BLaER1 (cell line): ENCODE measurements at regions not wholly inside any gene's neighbourhood (a gene's known extent, or its start where the extent isn't known, plus 50 kb on each side); places are given as distances from the start of the nearest gene placed in this dataset.

Experiments
- H3K27ac ChIP-seq: shearing (Covaris generic); formaldehyde crosslinking; 2 replicates; pipeline ENCODE4 v1.8.1; 2022
- H3K27me3 ChIP-seq: shearing (Covaris generic); formaldehyde crosslinking; 2 replicates; pipeline ENCODE4 v1.8.1; 2022
- H3K36me3 ChIP-seq: shearing (Covaris generic); formaldehyde crosslinking; 2 replicates; pipeline ENCODE4 v1.8.1; 2022
- H3K4me1 ChIP-seq: shearing (Covaris generic); formaldehyde crosslinking; 2 replicates; pipeline ENCODE4 v1.8.1; 2022
- H3K4me2 ChIP-seq: shearing (Covaris generic); formaldehyde crosslinking; 2 replicates; pipeline ENCODE4 v1.8.1; 2022
- H3K4me3 ChIP-seq: shearing (Covaris generic); formaldehyde crosslinking; 2 replicates; pipeline ENCODE4 v1.8.1; 2022
- H3K9ac ChIP-seq: shearing (Covaris generic); formaldehyde crosslinking; 2 replicates; pipeline ENCODE4 v1.8.1; 2022
- H3K9me3 ChIP-seq: shearing (Covaris generic); formaldehyde crosslinking; 2 replicates; pipeline ENCODE4 v1.8.1; 2022
- H4K20me1 ChIP-seq: shearing (Covaris generic); formaldehyde crosslinking; 2 replicates; pipeline ENCODE4 v1.8.1; 2022
- Cebpa-rat ChIP-seq: shearing (Covaris generic); IDR thresholded peaks from 2 replicates; pipeline ENCODE4 v1.8.1; 2022

DNA sequence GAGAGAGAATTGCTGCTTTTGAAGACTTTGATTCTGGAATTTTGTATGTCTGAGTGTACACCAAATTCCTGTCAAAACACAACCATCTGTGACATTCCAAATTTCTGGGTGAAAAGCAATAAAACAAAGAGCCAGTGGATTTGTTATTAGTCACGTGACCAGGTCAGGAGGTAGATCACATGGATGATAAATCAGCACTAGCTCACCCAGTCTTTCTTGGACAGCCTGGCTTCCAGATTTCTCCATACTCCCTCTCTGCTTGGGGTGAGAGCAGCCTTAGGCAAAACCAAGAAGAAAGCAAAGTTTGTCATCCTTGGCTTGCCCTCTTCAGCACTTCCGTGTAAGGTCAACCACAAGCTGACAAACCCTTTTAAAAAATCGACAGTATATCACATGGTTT lies 194.2 kb downstream of the CLCN4 start:
- H3K27me3 ChIP-seq, result peaks cover 61% of the 10 kb centered on the region
- no peak for TF ChIP-seq Cebpa-rat
- H3K4me2 ChIP-seq, result no peak overlapping the region

DNA sequence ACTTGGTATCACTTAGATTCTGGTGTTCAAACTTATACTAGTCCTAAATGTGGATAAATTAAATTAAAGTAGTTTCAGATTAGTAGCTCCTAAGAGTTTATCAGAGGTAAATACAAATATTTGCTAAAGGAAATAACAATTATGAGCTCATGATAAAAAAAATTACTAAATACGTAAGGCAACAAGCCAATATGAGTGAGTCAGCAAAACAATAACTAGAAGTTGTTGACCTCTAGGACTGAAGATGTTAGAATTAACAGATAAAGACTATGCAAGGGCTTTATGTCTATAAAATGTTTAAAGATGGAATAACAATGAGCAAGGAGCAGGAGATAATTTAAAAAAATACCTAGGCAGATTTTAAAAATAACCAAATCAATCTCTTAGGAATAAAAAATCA lies 195.8 kb downstream of the CLCN4 start:
- H4K20me1 ChIP-seq, result no peaks in the 10 kb centered on the region
- no peaks in the 10 kb centered on the region for H3K36me3 ChIP-seq
- H3K4me3 ChIP-seq, result no peak overlapping the region
- peaks cover 59% of the 10 kb centered on the region for H3K27me3 ChIP-seq
- peaks cover 29% of the 10 kb centered on the region for H3K9me3 ChIP-seq
- no peak overlapping the region for H3K9ac ChIP-seq
- no peak overlapping the region for H3K4me2 ChIP-seq
- H3K4me1 ChIP-seq, result no peaks in the 10 kb centered on the region
- no peak overlapping the region for H3K27ac ChIP-seq
- TF ChIP-seq Cebpa-rat, result no peak

More for the DNA sequence above, 194.2 kb downstream of the CLCN4 start:
- Histone ChIP-seq H4K20me1 (no peaks in the 10 kb centered on the region), H3K36me3 (no peaks in the 10 kb centered on the region), H3K4me3 (no peak overlapping the region), H3K9me3 (peaks cover 35% of the 10 kb centered on the region), H3K27ac (no peak overlapping the region), H3K4me1 (no peaks in the 10 kb centered on the region), H3K9ac (no peak overlapping the region)

DNA sequence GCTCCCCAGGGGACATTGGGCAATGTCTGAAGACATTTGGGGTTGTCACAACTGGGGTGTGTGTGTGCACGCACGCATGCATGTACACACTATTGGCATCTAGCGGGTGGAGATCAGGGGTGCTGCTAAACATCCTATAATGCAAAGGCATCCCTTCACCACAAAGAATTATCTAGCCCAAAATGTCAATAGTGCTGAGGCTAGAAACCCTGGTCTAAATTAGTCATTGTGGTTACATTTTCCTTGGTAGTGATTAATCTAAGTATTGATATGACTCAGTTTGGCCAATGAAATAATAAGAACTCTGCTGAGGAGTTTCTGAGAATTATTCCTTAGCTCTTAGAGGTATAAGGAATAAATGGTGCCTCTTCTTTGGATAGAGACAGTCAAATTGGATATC lies 200.2 kb downstream of the CLCN4 start:
- no peak overlapping the region for H3K9ac ChIP-seq
- TF ChIP-seq Cebpa-rat, result no peak
- no peaks in the 10 kb centered on the region for H3K4me1 ChIP-seq
- H3K4me3 ChIP-seq, result no peak overlapping the region
- H3K36me3 ChIP-seq, result no peaks in the 10 kb centered on the region
- H4K20me1 ChIP-seq, result no peaks in the 10 kb centered on the region
- H3K4me2 ChIP-seq, result no peak overlapping the region
- peaks cover 69% of the 10 kb centered on the region for H3K27me3 ChIP-seq
- peaks cover 12% of the 10 kb centered on the region; the same call in 1 of the 2 replicates for H3K9me3 ChIP-seq
- H3K27ac ChIP-seq, result no peak overlapping the region

DNA sequence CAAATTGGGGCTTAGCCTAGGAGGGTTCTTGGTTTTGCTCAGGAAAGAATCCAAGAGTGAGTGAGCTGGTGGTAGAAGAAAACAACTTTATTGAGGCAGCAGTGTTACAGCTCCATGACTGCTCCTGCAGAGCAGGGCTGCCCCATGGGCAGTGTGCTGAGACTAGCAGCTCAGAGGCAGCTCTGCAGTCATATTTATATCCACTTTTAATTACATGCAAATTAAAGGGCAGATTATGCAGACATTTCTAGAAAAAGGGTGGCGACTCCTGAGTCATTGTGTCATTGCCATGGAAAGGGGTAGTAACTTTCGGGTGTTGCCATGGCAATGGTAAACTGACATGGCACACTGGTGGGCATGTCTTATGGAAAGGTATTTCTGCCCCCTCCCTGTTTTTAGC lies 202.2 kb downstream of the CLCN4 start:
- Histone ChIP-seq H3K9me3 (peaks cover 12% of the 10 kb centered on the region; the same call in 1 of the 2 replicates), H3K4me2 (no peak overlapping the region), H4K20me1 (no peaks in the 10 kb centered on the region), H3K4me1 (no peaks in the 10 kb centered on the region), H3K27ac (no peak overlapping the region), H3K27me3 (peaks cover 80% of the 10 kb centered on the region), H3K36me3 (no peaks in the 10 kb centered on the region), H3K9ac (no peak overlapping the region), H3K4me3 (no peak overlapping the region)
- TF ChIP-seq Cebpa-rat, result no peak

DNA sequence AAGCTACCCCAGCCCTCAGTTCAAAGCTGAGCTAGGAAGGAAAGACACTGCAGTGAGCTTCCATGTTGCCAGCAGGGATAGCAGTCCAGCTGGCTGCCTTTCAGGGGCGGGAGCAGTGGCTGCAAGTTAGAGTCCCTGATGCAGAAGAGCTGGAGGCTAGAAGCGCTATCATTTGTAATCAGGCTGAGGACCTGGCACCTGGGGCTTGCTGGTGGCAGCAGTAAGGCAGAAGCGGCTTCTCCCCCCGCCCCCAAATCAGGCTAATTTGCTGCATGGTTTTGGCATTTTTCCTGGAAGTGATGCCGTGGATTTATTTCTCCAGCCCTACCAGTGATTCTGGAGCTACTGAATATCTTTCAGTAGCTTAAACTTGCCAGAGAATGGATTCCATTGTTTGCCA lies 203.3 kb downstream of the CLCN4 start:
- Histone ChIP-seq H3K4me2 (no peak overlapping the region), H3K27me3 (peaks cover 92% of the 10 kb centered on the region), H3K4me3 (no peak overlapping the region), H3K9me3 (peaks cover 15% of the 10 kb centered on the region), H3K4me1 (no peaks in the 10 kb centered on the region), H4K20me1 (no peaks in the 10 kb centered on the region), H3K27ac (no peak overlapping the region), H3K36me3 (no peaks in the 10 kb centered on the region), H3K9ac (no peak overlapping the region)
- no peak for TF ChIP-seq Cebpa-rat

DNA sequence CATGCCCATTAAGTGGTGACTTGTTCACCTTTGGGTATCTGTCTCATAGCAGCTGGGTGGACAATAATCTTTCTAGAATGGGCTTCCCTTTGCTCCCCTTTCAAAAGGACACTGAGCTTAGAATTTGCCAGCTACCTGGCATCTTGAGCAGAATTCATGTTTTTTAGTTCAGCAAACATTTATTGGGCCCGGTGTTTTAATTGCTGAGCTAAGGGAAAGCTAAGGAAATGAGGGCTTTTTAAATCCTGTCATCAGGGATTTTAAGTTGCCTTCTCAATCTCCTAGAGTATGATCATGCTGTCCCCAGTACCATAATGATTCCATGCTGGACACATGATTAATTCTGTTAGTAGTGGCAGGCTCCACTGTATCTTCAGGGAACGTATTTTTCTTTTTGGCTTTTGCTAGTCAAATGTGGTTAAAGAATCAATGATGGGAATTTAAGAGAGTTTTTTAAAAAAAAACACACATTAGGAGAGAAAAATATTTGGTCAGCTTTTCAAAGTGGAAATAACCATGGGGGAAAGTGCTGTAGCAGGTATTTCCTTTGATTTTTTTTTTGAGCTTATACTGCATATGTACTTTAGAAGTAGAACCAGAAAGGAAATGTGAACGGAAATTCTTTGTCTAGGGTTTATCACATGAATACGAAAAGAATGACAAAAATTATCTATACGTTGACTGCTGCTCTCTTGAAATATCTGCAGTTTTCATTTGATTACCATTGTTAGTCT lies 208.9 kb downstream of the CLCN4 start:
- Histone ChIP-seq H3K9me3 (peaks cover 24% of the 10 kb centered on the region), H3K4me1 (no peaks in the 10 kb centered on the region), H3K27me3 (peaks cover 85% of the 10 kb centered on the region), H3K4me3 (no peak overlapping the region), H4K20me1 (no peaks in the 10 kb centered on the region), H3K36me3 (no peaks in the 10 kb centered on the region), H3K4me2 (no peak overlapping the region), H3K9ac (no peak overlapping the region), H3K27ac (no peak overlapping the region)
- no peak for TF ChIP-seq Cebpa-rat

DNA sequence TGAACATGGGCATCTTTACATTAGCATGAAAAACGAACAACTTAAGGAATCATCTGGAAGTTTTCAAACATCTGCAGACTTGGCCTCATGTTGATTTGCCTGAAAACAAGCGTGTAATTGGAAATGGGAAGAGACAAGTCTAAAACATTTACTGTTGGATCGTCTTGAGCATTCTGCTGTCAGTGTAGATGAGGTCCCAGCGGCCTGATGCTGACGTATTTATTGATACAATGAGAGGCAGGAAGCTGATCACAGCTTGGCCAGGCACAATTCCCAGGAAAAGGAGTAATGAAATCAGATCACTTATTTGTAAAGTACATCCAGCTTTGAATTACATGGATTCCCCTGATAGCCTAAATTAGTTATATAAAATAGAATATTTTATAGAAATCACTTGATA lies 210.6 kb downstream of the CLCN4 start:
- H3K4me1 ChIP-seq, result no peaks in the 10 kb centered on the region
- H3K9ac ChIP-seq, result no peak overlapping the region
- TF ChIP-seq Cebpa-rat, result no peak
- no peaks in the 10 kb centered on the region for H3K36me3 ChIP-seq
- H3K27me3 ChIP-seq, result peaks cover 83% of the 10 kb centered on the region
- H3K9me3 ChIP-seq, result peaks cover 24% of the 10 kb centered on the region
- H3K4me3 ChIP-seq, result no peak overlapping the region
- no peak overlapping the region for H3K4me2 ChIP-seq
- no peaks in the 10 kb centered on the region for H4K20me1 ChIP-seq
- H3K27ac ChIP-seq, result no peak overlapping the region

DNA sequence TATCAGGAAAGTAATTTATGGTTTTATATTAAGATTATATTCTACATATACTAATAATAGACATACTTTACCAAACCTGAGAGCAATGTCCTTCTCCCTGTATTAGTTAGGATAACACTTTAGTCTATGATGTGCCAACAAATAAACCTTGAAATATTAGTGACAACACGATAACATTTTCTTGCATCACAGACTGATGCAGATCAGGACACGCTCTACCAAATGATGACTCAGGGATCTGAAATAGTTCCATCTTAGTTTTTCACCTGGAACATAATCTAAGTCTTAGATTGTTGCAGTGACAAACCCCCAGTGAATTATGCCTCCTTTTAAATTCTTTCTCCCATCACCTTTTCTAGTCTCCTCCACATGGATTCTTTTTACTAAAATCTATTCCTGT lies 214.2 kb downstream of the CLCN4 start:
- Histone ChIP-seq H3K9me3 (peaks cover 39% of the 10 kb centered on the region), H4K20me1 (no peaks in the 10 kb centered on the region), H3K27me3 (peaks cover 75% of the 10 kb centered on the region), H3K4me1 (no peaks in the 10 kb centered on the region), H3K36me3 (no peaks in the 10 kb centered on the region), H3K27ac (no peak overlapping the region), H3K9ac (no peak overlapping the region), H3K4me2 (no peak overlapping the region), H3K4me3 (no peak overlapping the region)
- TF ChIP-seq Cebpa-rat, result no peak

DNA sequence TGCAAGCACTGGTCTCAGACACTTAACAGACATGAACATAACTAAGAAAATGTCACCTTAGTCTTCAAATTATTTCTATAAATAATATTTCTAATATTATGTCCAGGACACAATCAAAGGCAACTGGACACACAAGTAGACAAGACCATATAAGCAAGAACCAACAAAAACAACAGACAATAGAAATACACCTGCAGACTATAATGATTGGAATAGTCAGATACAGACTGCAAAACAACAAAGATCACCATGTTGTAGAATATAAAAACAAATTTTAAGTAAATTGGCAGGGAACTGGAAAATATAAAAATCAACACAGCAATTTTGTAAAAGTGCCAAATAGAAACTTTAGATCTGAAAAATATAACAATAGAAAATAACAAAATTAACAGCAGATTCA lies 220.7 kb downstream of the CLCN4 start:
- H3K4me2 ChIP-seq, result no peak overlapping the region
- peaks cover 78% of the 10 kb centered on the region for H3K27me3 ChIP-seq
- no peak for TF ChIP-seq Cebpa-rat
- no peak overlapping the region for H3K27ac ChIP-seq
- H4K20me1 ChIP-seq, result no peaks in the 10 kb centered on the region
- no peak overlapping the region for H3K4me3 ChIP-seq
- peaks cover 46% of the 10 kb centered on the region for H3K9me3 ChIP-seq
- H3K36me3 ChIP-seq, result no peaks in the 10 kb centered on the region
- peaks cover 40% of the 10 kb centered on the region for H3K4me1 ChIP-seq
- H3K9ac ChIP-seq, result no peak overlapping the region

DNA sequence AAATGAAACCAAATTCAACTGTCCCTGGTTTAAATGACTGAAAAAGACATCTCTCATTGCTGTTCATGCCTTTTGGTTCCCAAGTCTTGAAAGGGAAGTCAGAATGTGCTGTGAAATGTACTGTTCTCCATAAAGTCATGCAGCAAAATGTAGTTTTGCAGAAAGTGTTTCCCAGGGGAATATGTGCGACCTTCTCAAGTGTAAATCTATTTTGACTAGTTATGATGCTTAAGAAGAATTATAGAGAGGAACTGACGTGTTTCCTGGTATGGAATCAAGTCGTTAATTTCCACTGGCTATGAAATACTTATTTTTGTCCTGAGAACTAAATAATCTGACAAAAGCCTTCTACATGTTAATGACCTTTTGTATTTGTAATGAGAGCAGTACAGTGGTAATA lies 223.1 kb downstream of the CLCN4 start:
- Histone ChIP-seq H3K9ac (no peak overlapping the region), H3K4me3 (no peak overlapping the region; the same call in 1 of the 2 replicates), H3K36me3 (no peaks in the 10 kb centered on the region), H3K4me1 (peaks cover 46% of the 10 kb centered on the region), H3K9me3 (peaks cover 46% of the 10 kb centered on the region), H3K4me2 (peak overlapping the region; percentile 63), H4K20me1 (no peaks in the 10 kb centered on the region), H3K27ac (peak overlapping the region; percentile 73), H3K27me3 (peaks cover 71% of the 10 kb centered on the region)
- no peak for TF ChIP-seq Cebpa-rat
